Progenitor cell of endocrine pancreas (in vitro differentiated cells): ENCODE measurements at regions not wholly inside any gene's neighbourhood (a gene's known extent, or its start where the extent isn't known, plus 50 kb on each side); places are given as distances from the start of the nearest gene placed in this dataset.
"Not testable (repeated sequence)": the region's sequence is repeated elsewhere in the genome, so short reads cannot be mapped to it uniquely, and the experiment has no call there.

Experiments
- DNase-seq: peaks from one replicate; pipeline ENCODE4 v3.0.0; 2021; ENCODE audit warnings: low spot score; ENCODE audit not compliant: unreplicated experiment
- H3K27ac Mint-ChIP-seq: 2 replicates; pipeline ENCODE4 v1.8.0; 2021; ENCODE audit warnings: mild to moderate bottlenecking, moderate library complexity, mixed read lengths
- H3K27me3 Mint-ChIP-seq: 2 replicates; pipeline ENCODE4 v1.8.0; 2021; ENCODE audit warnings: mixed read lengths
- H3K36me3 Mint-ChIP-seq: 2 replicates; pipeline ENCODE4 v1.8.0; 2022; ENCODE audit warnings: mixed read lengths; ENCODE audit not compliant: insufficient read depth
- H3K4me1 Mint-ChIP-seq: 2 replicates; pipeline ENCODE4 v1.8.0; 2021; ENCODE audit warnings: low read depth, mixed read lengths
- H3K4me3 Mint-ChIP-seq: 2 replicates; pipeline ENCODE4 v1.8.0; 2021; ENCODE audit warnings: low read depth, mild to moderate bottlenecking, moderate library complexity, mixed read lengths
- H3K9me3 Mint-ChIP-seq: 2 replicates; pipeline ENCODE4 v1.8.0; 2021; ENCODE audit warnings: low read depth, mixed read lengths
- CTCF ChIP-seq: fragments of 200-600 bp; sonication (generic); IDR thresholded peaks from one replicate; pipeline ENCODE4 v1.5.0; 2021; ENCODE audit warnings: antibody characterized with exemption, mild to moderate bottlenecking; ENCODE audit not compliant: unreplicated experiment

DNA sequence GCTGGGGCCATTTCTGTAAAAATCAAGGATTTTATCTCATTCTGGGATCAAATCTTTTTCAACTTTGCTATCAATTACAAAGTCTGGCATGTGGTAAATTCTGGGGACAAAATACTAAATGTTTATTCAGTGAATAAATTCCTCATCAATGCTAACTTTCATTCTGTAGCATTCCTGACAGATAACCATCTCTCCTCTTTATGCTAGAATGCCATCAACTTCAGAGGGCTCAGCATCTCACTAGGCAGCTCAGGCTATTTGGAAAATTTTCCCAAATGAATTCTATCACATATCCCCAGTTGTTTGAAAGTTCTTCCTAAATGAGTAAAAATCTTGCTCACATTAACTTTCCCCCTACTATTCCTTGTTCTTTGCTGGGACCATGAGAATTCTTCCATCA, 163.0 kb upstream of the DAB1 start:
- TF ChIP-seq CTCF = no peak
- H3K4me3 Mint-ChIP-seq = no peak overlapping the region
- H3K27ac Mint-ChIP-seq = no peak overlapping the region

GRCh38 chr1:57578680-57579079, 154.8 kb upstream of the DAB1 start:
- Mint-ChIP-seq H3K27ac (no peak overlapping the region), H3K4me1 (peaks cover 13% of the 10 kb centered on the region), H3K9me3 (no peaks in the 10 kb centered on the region), H3K36me3 (no peaks in the 10 kb centered on the region), H3K27me3 (peaks cover 12% of the 10 kb centered on the region), H3K4me3 (no peak overlapping the region)
- no peak for TF ChIP-seq CTCF
- DNase-seq = no peak

More for the DNA sequence above, 163.0 kb upstream of the DAB1 start:
- Mint-ChIP-seq H3K27me3 (peaks cover 10% of the 10 kb centered on the region), H3K9me3 (no peaks in the 10 kb centered on the region), H3K4me1 (no peaks in the 10 kb centered on the region), H3K36me3 (no peaks in the 10 kb centered on the region)
- no peak for DNase-seq

DNA sequence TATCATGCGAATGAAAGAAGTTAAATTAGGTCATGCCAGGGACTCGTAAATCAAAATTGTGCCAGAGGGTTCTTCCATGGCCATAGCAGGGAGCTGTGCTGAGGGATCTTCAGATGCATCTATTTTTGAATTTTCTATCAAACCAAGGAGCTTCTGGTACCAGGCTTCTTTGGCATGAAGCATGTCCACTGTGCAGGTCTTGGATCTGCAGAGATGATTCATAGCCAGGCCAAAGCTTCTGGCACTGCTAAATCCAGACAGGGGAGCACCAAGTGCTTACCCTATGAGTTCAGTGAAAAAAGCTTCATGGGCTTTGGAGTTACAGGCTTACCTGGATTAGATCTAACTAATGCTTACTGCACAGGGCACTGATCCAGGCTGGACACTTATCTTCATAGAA, 154.2 kb upstream of the DAB1 start:
- Mint-ChIP-seq H3K27ac (no peak overlapping the region), H3K4me1 (peaks cover 13% of the 10 kb centered on the region), H3K36me3 (no peaks in the 10 kb centered on the region), H3K4me3 (no peak overlapping the region), H3K9me3 (no peaks in the 10 kb centered on the region), H3K27me3 (peaks cover 12% of the 10 kb centered on the region)
- no peak for DNase-seq
- no peak for TF ChIP-seq CTCF

DNA sequence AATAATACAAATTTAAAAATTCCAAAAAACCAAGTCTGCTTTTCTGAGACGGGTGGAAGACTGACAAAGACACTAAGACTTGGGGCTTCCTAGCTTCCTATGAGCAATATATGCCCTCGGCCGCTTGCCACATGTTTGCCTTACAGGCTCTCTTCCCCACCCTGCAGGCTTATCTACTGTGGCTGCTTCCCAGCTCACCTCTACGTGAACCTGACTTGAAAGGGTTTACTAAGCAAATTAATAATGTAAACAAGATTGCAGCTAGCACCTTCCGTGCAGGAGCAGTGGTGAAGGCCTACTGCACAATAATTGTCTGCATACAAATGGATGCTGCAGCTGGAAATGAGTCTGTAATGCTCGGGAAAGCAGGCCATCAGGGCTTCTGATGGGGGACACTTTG, 152.9 kb upstream of the DAB1 start:
- Mint-ChIP-seq H3K4me1 (peaks cover 13% of the 10 kb centered on the region), H3K36me3 (no peaks in the 10 kb centered on the region), H3K27me3 (peaks cover 14% of the 10 kb centered on the region), H3K4me3 (peak overlapping the region; percentile 24), H3K9me3 (no peaks in the 10 kb centered on the region), H3K27ac (no peak overlapping the region)
- no peak for DNase-seq
- no peak for TF ChIP-seq CTCF

DNA sequence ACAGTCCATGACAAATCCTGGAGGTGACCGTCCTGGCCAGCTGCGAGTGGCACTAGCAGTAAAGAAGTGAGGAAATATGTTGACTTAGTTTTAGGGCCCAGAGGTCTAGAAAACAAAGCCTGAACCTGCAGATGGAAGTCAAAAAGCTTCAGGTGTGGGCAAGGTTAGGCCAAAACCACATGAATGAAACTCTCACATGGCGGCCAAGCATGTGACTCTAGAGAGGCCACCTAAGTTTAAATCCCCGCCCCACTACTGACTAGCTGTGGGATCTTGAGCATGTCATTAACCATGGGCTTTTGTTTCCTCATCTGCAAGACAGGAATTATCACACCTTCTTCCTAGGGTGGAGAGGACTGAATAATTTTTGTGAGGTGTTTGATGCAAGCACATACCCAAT, 148.2 kb upstream of the DAB1 start:
- Mint-ChIP-seq H3K27me3 (peaks cover 2% of the 10 kb centered on the region), H3K27ac (no peak overlapping the region), H3K36me3 (peaks cover 2% of the 10 kb centered on the region), H3K4me1 (peaks cover 9% of the 10 kb centered on the region), H3K9me3 (peaks cover 11% of the 10 kb centered on the region), H3K4me3 (no peak overlapping the region)
- DNase-seq = no peak
- TF ChIP-seq CTCF = no peak

DNA sequence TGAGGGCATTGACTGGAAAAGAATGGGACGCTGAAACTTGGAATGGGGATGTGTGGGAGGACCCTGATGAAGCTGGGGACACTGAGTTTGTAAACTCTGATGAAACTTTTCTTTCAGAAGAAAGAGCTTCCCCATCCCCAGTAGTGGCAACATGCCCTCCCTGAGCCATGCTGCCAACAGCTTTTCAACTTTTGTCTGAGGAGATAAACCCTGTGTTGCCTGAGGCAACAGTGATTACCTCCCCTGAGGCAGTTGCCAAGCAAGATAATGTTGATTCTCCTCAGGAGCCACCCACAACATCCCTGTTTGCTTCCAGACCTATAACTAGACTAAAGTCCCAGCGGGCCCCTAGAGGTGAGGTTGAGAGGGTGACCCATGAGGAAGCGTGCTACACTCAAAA, 134.2 kb upstream of the DAB1 start:
- not testable (repeated sequence) for H3K9me3 Mint-ChIP-seq, H3K27me3 Mint-ChIP-seq, H3K4me3 Mint-ChIP-seq, DNase-seq, H3K4me1 Mint-ChIP-seq, H3K36me3 Mint-ChIP-seq, H3K27ac Mint-ChIP-seq
